SU-DHL-6 (cell line): ENCODE measurements at regions not wholly inside any gene's neighbourhood (a gene's known extent, or its start where the extent isn't known, plus 50 kb on each side); places are given as distances from the start of the nearest gene placed in this dataset.

Source experiments
- EZH2phosphoT487 ChIP-seq: fragments of 200-600 bp; sonication (generic), shearing (Covaris generic); conservative IDR thresholded peaks from 2 replicates; pipeline ENCODE4 v1.6.1; 2018; ENCODE audit warnings: mild to moderate bottlenecking, antibody characterized with exemption, low read length, moderate library complexity, mixed read lengths
- TF ChIP-seq, protein P1 (sequence below): fragments of 200-600 bp; sonication (generic); IDR thresholded peaks from one replicate; pipeline ENCODE4 v1.5.1; 2017; ENCODE audit warnings: antibody characterized with exemption, mild to moderate bottlenecking, low read length, moderate library complexity; ENCODE audit not compliant: insufficient read depth, poor library complexity, severe bottlenecking

DNA sequence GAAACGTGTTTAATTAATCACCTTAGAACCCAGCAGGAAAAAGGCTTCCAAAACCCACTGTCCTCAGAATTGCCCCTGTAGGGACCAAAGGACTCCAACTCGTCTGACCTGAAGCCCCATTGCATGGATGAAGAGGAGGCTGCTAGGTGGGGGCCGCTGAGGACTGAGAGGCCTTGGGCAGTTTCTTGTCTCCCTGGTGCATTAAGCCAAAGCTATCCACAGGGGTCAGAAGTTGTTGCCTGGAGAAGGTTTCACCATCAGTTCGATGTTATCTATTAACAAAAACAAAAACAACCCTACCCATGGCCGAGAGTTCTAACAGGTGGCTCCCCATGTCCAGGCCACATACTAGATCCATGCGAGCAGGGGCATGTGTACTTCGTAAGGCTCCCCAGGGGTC lies 120.9 kb upstream of the CD93 start:
- TF ChIP-seq, protein P1, sequence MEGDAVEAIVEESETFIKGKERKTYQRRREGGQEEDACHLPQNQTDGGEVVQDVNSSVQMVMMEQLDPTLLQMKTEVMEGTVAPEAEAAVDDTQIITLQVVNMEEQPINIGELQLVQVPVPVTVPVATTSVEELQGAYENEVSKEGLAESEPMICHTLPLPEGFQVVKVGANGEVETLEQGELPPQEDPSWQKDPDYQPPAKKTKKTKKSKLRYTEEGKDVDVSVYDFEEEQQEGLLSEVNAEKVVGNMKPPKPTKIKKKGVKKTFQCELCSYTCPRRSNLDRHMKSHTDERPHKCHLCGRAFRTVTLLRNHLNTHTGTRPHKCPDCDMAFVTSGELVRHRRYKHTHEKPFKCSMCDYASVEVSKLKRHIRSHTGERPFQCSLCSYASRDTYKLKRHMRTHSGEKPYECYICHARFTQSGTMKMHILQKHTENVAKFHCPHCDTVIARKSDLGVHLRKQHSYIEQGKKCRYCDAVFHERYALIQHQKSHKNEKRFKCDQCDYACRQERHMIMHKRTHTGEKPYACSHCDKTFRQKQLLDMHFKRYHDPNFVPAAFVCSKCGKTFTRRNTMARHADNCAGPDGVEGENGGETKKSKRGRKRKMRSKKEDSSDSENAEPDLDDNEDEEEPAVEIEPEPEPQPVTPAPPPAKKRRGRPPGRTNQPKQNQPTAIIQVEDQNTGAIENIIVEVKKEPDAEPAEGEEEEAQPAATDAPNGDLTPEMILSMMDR: no peak
- no peak for TF ChIP-seq EZH2phosphoT487
